Hepatocyte (in vitro differentiated cells): ENCODE measurements at regions not wholly inside any gene's neighbourhood (a gene's known extent, or its start where the extent isn't known, plus 50 kb on each side); places are given as distances from the start of the nearest gene placed in this dataset.

Experiments used
- EZH2 ChIP-seq: fragments of 200-600 bp; sonication (generic); IDR thresholded peaks from 2 replicates; pipeline ENCODE4 v1.6.1; 2016; ENCODE audit warnings: antibody characterized with exemption, mild to moderate bottlenecking, borderline replicate concordance
- EZH2phosphoT487 ChIP-seq: fragments of 200-600 bp; sonication (generic); IDR thresholded peaks from one replicate; pipeline ENCODE4 v1.6.1; 2018; ENCODE audit warnings: antibody characterized with exemption, mild to moderate bottlenecking, low read depth, moderate library complexity; ENCODE audit not compliant: unreplicated experiment, severe bottlenecking

DNA sequence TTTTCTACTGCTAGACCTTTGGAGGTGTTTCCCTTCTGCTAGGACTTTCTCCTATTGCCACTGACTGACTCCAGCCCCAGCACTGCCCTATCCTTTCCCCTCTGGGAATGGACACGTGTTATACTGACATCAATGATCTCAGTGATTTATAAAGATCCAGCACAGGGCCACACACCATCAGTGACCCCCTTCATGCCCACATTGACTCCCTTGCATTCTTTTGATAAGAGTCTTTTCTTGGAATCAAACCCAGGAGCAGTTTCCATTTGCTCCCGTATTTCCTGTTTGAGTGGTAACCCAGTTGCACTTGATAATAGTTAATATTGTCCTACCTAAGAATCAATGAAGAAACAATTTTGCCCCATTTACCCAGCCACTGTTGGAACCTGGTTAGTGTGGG, 501.0 kb upstream of the USP24 start:
- no peak for TF ChIP-seq EZH2
- no peak for TF ChIP-seq EZH2phosphoT487
